Epithelial cell of proximal tubule (primary cell): ENCODE measurements at regions not wholly inside any gene's neighbourhood (a gene's known extent, or its start where the extent isn't known, plus 50 kb on each side); places are given as distances from the start of the nearest gene placed in this dataset.

Experiments
- DNase-seq: peaks from one replicate; pipeline ENCODE4 v3.0.0-alpha.2; 2011; ENCODE audit warnings: low read depth
- H3K4me3 ChIP-seq: 2 replicates; pipeline ENCODE4 v1.5.1; 2011; ENCODE audit warnings: low read depth, mild to moderate bottlenecking, low read length
- CTCF ChIP-seq: conservative IDR thresholded peaks from 2 replicates; pipeline ENCODE4 v1.5.1; 2012; ENCODE audit warnings: low read depth, mild to moderate bottlenecking, low read length

- H3K4me3 ChIP-seq, result no peak overlapping the region
- no peak for DNase-seq
- peak; percentile 93 for TF ChIP-seq CTCF
Observed at GRCh38 chr20:16801919-16802651, 53.9 kb downstream of the OTOR start.

- TF ChIP-seq CTCF, result no peak
- no peak for DNase-seq
- H3K4me3 ChIP-seq, result no peak overlapping the region
Observed at GRCh38 chr20:16802652-16802935, 54.4 kb downstream of the OTOR start.

DNA sequence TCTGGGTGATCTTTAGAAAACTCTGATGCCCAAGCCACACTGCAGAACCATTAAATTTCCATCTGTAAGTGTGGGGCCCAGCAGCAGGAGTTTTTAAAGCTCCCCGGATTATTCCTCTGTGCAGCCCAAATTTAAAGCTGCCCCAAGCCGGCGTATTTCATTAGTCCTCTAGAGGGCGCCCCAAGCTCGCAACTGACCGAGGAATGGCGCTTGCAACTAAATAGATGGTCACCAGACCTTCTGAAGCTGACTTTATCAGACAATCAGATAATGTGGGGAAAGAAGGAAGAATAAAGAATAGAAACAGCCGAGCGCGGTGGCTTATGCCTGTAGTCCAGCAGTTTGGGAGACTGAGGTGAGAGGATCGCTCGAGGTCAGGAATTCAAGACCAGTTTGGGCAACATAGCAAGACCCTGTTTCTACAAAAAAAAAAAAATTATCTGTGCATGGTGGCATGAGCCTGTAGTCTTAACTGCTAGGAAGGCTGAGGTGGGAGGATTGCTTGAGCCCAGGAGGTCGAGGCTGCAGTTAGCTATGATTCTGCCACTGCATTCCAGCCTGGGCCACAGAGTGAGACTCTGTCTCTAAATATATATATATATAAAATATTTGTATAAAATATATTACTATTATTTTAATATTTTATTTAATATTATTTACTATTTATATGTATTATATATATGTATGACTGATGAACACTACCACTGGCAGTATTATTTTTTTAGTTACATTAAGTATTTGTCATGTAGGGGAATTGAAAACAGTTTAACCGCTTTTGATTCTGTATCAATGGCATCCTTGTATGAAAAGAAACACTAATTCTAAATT, 56.0 kb downstream of the OTOR start:
- peak; percentile 93 for TF ChIP-seq CTCF
- no peak for DNase-seq
- no peak overlapping the region for H3K4me3 ChIP-seq

GRCh38 chr20:16804793-16805187, 56.6 kb downstream of the OTOR start:
- no peak for TF ChIP-seq CTCF
- no peak for DNase-seq
- no peak overlapping the region for H3K4me3 ChIP-seq

GRCh38 chr20:16806061-16806460, 57.9 kb downstream of the OTOR start:
- no peak for TF ChIP-seq CTCF
- no peak for DNase-seq
- H3K4me3 ChIP-seq, result no peak overlapping the region

- TF ChIP-seq CTCF, result no peak
- no peak for DNase-seq
- H3K4me3 ChIP-seq, result no peak overlapping the region
Observed at GRCh38 chr20:16806886-16807285, 58.7 kb downstream of the OTOR start.
